ENCODE measurements at regions not wholly inside any gene's neighbourhood (a gene's known extent, or its start where the extent isn't known, plus 50 kb on each side); places are given as distances from the start of the nearest gene placed in this dataset.

DNA sequence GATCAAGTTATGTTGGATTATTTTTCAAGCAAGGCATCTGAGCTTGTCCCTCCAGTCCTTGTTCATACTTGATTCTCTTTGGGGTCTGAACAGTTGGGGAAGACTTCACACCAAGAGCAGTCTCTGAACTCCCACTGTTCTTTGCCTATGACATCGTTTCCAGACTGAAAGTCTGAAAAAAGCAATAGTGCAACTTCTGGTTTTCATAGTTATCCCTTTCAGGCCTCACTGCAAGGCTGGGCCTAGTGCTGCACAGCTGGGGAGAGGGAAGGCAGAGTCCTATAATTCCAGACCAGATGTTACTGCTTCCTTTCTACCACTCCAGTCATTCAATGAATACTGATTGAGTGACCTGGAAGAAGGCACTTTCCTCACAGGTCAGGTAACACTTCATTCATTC, 187.1 kb upstream of the CCND2 start:
- intact Hi-C loops (cut with micrococcal nuclease) (no loop called here), dilution Hi-C loops (cut with HindIII; ENCODE audit: low sequenced_read_pairs, unreplicated experiment) (no loop called here), in situ Hi-C loops (cut with MboI; ENCODE audit: low sequenced_read_pairs) (no loop called here)
- no peaks in the 10 kb centered on the region for H3K9me1 ChIP-seq (ENCODE audit: insufficient read depth, low read length)
- no peak overlapping the region for H3K27ac ChIP-seq (ENCODE audit: insufficient read depth, low read length)
- no peak overlapping the region for H3K4ac ChIP-seq (ENCODE audit: low read depth, low read length)
- H2BK20ac ChIP-seq (ENCODE audit: low read depth, low read length), result no peak overlapping the region
- H3K4me1 ChIP-seq (ENCODE audit: control insufficient read depth, insufficient read depth, low read length), result no peaks in the 10 kb centered on the region
- H3K4me3 ChIP-seq (ENCODE audit: insufficient read depth, low read depth, low read length), result no peak overlapping the region
- H2BK120ac ChIP-seq (ENCODE audit: low read depth, low read length), result no peak overlapping the region
- H3K79me1 ChIP-seq (ENCODE audit: low read depth in 1 of 2, low read length in 2 of 2), result no peaks in the 10 kb centered on the region
- no peak overlapping the region for H3K14ac ChIP-seq (replicated peaks; ENCODE audit: low read depth, low read length)
- H2AFZ ChIP-seq (replicated peaks; ENCODE audit: low read length, poor library complexity), result no peak overlapping the region
- H3K9ac ChIP-seq (ENCODE audit: low read depth, low read length), result no peak overlapping the region
- no peak overlapping the region for H2BK5ac ChIP-seq (ENCODE audit: low read depth, low read length, poor library complexity, severe bottlenecking)
- H3K27me3 ChIP-seq (ENCODE audit: control insufficient read depth, insufficient read depth, low read length), result peaks cover 6% of the 10 kb centered on the region; the same call in 1 of the 2 replicates
- no peak overlapping the region for H3K23ac ChIP-seq (ENCODE audit: low read depth, low read length)
- no TSS peak for BruUV-seq (replicated peaks)
- no peak overlapping the region for H4K91ac ChIP-seq (ENCODE audit: insufficient read depth, low read depth, low read length)
- H3K56ac ChIP-seq (ENCODE audit: extremely low read depth, insufficient read depth, low read length), result no peak overlapping the region
- no peak for DNase-seq
- no peak overlapping the region for H2AK9ac ChIP-seq (replicated peaks; ENCODE audit: low read depth, low read length, poor library complexity)
- H3K9me3 ChIP-seq (ENCODE audit: control insufficient read depth, insufficient read depth, low read length), result no peaks in the 10 kb centered on the region
- H3K18ac ChIP-seq (ENCODE audit: low read depth, low read length), result no peak overlapping the region
- H3K4me2 ChIP-seq (ENCODE audit: low read depth, low read length), result no peak overlapping the region
- no peak overlapping the region for H2AK5ac ChIP-seq (ENCODE audit: low read depth, low read length)
- H4K5ac ChIP-seq (ENCODE audit: low read depth, low read length), result no peak overlapping the region
- no CpG with 5 or more reads among the region's 1 CpG for WGBS, 2 experiments (ENCODE audit: extremely low coverage in 2 of 2, insufficient read length in 1 of 2)
- no peaks in the 10 kb centered on the region for H3K36me3 ChIP-seq (ENCODE audit: control insufficient read depth, insufficient read depth, low read length)
- CTCF ChIA-PET, result no interaction called here
- no peak overlapping the region for H2BK15ac ChIP-seq (ENCODE audit: low read depth, low read length)
- H4K20me1 ChIP-seq (ENCODE audit: insufficient read depth, low read length), result no peaks in the 10 kb centered on the region
- no peak overlapping the region for H4K8ac ChIP-seq (ENCODE audit: low read depth in 2 of 2, low read length in 2 of 2)
- no peak for ATAC-seq (ENCODE audit: low read depth)
- POLR2A ChIA-PET (ENCODE audit: unreplicated experiment), result no interaction called here
- no peak for TF ChIP-seq MXI1 (IDR thresholded peaks at IDR 0.05; ENCODE audit: borderline replicate concordance, low read depth, low read length)
- no peak for TF ChIP-seq MAFK (IDR thresholded peaks at IDR 0.05; ENCODE audit: low read depth, low read length)
- no peak for TF ChIP-seq FOS (IDR thresholded peaks at IDR 0.05; ENCODE audit: low read depth, low read length)
- no peak for TF ChIP-seq RCOR1 (IDR thresholded peaks at IDR 0.05; ENCODE audit: insufficient replicate concordance, low read length)
- no peak for TF ChIP-seq RFX5 (IDR thresholded peaks at IDR 0.05; ENCODE audit: low read depth, low read length)
- no peak for TF ChIP-seq USF2 (IDR thresholded peaks at IDR 0.05; ENCODE audit: low read depth, low read length)
- no peak for TF ChIP-seq SMC3 (IDR thresholded peaks at IDR 0.05; ENCODE audit: low read depth, low read length)
- TF ChIP-seq NFE2L2 (IDR thresholded peaks at IDR 0.05; ENCODE audit: low read depth, low read length), result no peak
- TF ChIP-seq POLR2A (IDR thresholded peaks at IDR 0.05; ENCODE audit: low read depth, low read length), result no peak
- TF ChIP-seq MAZ (IDR thresholded peaks at IDR 0.05; ENCODE audit: borderline replicate concordance, low read depth, low read length), result no peak
- TF ChIP-seq, protein P1, sequence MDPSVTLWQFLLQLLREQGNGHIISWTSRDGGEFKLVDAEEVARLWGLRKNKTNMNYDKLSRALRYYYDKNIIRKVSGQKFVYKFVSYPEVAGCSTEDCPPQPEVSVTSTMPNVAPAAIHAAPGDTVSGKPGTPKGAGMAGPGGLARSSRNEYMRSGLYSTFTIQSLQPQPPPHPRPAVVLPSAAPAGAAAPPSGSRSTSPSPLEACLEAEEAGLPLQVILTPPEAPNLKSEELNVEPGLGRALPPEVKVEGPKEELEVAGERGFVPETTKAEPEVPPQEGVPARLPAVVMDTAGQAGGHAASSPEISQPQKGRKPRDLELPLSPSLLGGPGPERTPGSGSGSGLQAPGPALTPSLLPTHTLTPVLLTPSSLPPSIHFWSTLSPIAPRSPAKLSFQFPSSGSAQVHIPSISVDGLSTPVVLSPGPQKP (IDR thresholded peaks at IDR 0.05; ENCODE audit: borderline replicate concordance, low read depth, low read length), result no peak
- TF ChIP-seq CEBPB (IDR thresholded peaks at IDR 0.05; ENCODE audit: low read depth, low read length), result no peak

Data from IMR-90 (cell line).